ENCODE measurements at regions not wholly inside any gene's neighbourhood (a gene's known extent, or its start where the extent isn't known, plus 50 kb on each side); places are given as distances from the start of the nearest gene placed in this dataset.

DNA sequence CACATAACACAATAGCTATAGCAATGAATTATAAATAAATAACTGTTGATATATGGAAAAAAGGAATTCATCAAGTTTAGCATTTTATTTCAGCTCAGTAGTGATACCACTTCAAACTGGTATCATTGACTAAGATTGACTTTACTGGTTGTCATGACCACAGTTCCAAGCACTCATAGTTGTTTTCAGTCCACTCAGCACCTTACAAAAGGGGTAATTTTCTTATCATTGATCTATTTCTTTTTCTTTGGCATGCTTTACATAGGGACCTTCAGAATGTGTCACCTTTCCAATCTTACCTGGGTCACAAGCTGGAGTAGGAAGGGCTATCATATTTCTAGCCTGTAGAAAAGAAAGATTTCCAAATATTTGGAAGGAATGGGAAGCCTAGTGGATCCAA lies 275.5 kb upstream of the TMEM229A start:
- TF ChIP-seq, protein P1, sequence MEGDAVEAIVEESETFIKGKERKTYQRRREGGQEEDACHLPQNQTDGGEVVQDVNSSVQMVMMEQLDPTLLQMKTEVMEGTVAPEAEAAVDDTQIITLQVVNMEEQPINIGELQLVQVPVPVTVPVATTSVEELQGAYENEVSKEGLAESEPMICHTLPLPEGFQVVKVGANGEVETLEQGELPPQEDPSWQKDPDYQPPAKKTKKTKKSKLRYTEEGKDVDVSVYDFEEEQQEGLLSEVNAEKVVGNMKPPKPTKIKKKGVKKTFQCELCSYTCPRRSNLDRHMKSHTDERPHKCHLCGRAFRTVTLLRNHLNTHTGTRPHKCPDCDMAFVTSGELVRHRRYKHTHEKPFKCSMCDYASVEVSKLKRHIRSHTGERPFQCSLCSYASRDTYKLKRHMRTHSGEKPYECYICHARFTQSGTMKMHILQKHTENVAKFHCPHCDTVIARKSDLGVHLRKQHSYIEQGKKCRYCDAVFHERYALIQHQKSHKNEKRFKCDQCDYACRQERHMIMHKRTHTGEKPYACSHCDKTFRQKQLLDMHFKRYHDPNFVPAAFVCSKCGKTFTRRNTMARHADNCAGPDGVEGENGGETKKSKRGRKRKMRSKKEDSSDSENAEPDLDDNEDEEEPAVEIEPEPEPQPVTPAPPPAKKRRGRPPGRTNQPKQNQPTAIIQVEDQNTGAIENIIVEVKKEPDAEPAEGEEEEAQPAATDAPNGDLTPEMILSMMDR (IDR thresholded peaks at IDR 0.05), result no peak
- TF ChIP-seq EP300 (IDR thresholded peaks at IDR 0.05) (no peak), POLR2AphosphoS5 (IDR thresholded peaks at IDR 0.05) (no peak)

All from sigmoid colon (tissue), 4 donors.